HG03575 (cell line): ENCODE measurements at regions not wholly inside any gene's neighbourhood (a gene's known extent, or its start where the extent isn't known, plus 50 kb on each side); places are given as distances from the start of the nearest gene placed in this dataset.

Experiments used
- ATAC-seq: cut with Tn5 transposase; IDR thresholded peaks from one replicate; pipeline ENCODE4 v1.9.1; 2021; ENCODE audit not compliant: unreplicated experiment, insufficient number of reproducible peaks, low FRiP score; ENCODE audit errors: extremely low read depth

DNA sequence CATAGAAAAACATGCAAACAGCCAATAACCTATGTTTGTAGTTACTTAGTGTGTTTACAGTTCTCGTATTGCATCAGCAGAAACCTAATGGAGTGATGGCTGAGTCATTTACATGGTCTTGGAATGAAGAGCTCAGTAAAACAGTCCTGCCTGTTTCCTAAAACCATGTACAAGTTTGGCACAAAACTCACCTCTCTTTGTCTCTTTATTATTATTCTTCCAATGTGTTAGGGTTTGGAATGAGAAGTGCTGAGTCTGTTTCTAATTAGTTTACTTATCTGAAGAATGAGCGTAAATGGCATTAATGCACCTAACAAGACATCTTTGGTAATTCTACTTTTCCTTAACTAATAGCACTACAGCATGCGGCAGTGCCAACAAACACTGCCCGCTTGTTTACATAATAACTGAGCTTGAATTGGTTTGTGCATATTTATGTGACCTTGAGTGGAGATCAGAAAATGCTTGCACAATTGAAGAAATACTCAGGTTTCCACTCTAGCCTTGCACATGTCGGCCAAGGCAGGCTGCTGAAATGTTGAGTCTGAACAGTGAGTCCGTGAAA, 385.4 kb upstream of the SEMA6D start:
- no peak for ATAC-seq

DNA sequence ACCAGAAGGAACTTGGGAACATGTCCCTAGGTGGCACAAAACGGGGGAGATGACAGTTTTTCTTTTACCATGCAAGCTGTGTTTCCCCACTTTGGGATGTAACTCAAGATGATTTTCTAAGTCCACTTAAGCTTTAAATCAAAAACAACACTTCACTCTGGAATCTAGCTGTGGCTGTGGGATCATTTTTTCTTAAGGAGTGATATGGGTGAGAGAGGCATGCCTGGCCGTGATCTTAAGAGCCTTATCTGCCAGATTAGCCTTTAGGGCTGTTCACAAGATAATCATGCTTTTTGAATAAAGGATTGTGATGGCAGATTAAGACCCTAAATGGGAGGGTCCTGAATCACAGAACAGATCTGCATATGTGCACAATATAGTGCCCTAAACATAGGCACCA, 384.8 kb upstream of the SEMA6D start:
- ATAC-seq, result no peak

DNA sequence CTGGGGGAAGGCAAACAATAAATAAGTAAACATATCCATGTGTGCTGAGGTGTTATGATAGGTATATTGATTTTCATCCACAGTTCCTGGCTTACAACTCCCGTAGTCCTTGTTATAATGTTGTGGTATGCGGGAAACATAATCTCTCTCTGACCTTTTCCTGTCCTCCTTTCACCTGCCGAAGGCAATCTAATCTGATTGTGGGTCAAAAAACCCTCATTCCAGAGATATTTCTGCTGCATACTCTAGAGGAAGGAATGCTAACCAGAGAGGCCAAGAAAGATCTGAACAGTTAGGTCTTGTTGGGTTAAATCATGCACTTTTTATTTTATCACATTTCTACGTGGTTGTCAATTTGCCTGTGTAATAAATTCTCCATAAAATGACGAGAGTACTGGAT, 383.6 kb upstream of the SEMA6D start:
- ATAC-seq, result no peak

DNA sequence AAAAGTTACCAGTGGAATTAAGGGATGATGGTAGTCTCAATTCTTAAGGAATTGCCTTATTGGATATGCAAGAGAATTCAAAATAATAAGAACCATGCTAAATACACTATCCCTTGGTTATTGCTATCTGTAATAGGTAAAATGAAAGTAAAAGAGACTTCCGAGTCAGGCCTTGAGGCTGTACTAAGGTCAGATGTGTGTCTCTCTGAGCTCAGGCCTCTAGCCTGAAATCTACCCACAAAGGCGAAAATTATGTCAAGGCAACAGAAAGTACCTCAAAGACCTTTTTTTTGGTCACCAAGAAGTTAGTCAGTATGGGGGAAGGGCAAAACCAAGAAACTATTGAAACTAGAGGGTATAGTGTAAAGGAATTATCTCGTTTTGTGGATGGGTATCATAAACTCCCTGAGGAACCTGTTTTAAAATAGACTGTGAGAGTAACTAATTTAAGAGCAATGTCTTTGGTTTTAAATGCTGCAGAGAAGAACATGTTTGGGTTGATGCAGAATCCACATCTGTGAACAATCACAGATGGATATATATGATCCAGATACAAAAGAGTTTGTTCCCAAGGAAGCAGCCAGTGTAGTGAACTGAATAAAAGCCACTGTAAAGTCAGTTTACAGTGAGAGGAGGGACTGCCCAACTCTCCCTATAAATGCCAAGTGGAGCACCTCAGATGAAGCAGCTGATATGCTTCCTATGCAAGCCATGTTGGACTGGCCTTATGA, 382.3 kb upstream of the SEMA6D start:
- no peak for ATAC-seq

DNA sequence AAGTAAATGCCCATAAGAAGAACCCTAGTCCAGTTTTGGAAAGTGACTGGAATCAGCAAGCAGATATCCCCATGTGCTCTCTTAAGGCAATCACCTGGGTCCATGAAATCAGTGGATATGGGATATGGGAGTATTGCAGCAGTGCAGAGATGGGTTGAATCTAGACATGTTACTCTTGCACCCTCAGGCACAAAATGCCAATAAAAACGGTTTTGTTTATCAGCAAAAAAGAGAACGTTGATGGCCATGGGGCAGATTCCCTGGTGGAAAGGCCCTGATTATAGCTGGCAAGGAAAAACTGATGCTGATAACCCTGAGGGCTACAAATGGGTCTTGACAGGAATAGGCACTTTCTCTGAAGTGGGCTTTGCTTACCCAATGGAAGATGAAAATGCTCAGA, 380.2 kb upstream of the SEMA6D start:
- no peak for ATAC-seq

DNA sequence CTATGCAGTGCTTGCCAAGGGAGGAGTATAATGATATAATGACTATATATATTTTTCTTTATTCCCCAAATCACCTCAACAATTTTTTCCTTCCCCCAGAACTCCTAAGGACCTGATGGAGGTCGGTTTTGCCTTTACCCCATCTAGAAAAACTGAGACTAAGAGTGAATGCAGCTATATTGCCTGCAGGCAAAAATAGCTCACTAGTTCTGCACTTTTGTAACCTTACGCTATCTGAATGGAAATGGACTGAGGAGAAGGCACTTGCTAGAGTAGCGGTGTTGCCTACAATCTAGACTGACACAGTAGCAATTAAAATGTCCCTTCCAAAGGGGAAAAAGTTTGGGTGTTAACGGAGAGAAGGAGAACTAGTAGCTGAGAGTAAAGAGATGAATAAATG, 379.5 kb upstream of the SEMA6D start:
- no peak for ATAC-seq

DNA sequence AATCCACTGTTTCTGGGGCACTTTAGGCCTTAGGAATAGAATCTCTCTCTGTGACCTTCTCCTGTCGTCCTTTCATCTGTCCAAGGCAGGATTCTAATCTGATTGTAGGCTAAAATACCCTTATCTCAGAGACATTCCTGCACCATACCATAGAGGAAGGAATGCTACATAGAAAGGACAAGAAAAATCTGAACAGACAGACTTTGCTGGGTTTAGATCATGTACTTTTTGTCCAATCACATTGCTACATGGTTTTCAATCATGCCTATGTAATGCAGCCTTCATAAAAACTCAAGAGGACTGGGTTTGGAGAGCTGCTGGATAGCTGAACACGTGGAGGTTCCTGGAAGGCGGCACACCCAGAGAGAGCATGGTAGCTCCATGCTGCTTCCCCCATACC, 378.5 kb upstream of the SEMA6D start:
- no peak for ATAC-seq

DNA sequence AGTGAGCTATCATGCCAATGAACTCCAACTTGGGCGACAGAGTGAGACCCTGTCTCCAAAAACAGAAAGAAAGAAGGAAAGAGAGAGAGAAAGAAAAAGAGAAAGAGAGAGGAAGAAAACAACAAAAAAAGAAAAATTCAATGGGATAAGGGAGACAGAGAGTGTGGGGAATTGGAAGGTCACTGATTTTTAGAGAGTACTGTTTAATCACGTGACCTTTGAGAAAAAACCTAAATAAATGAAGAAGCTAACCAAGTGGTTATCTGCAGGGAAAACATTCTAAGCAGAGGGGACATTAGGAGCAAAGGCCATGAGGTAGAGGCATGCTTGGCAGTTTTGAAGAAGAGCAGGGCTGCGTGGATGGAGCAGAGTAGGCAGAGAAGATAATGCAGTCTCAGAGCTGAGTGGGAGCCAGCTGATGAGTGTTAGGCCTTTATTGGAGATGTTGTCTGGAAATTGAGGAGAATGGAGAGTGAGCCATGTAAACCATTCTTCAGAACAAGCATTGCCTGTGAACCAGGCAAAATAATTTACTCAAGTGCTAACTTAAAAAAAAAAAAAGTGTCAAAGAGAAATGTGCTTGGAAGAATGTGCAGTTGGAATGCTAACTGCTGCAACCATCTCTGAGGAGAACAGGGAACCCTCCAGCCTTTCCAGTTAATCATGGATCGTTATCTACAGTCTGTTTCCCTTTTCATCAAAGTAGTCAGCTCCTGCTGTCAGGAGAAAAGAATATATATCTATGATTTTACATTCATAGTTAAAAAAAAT, 377.3 kb upstream of the SEMA6D start:
- ATAC-seq, result no peak

DNA sequence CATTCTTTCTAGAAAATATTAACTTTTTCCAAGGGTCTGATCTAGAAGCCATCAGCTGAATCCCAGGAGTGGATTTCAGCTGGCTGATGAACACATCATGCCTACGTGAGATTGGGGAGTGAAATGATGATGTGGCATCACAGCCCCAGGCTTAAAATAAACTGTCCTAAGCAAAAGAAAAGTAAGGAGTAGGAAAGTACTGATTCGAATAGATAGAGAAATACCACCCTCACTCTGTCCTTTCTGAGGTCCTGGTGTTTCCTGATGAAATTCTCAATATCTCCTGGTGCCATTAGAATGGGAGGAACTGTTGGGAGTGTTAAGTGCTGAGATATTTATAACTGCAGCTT, 376.8 kb upstream of the SEMA6D start:
- ATAC-seq, result no peak

DNA sequence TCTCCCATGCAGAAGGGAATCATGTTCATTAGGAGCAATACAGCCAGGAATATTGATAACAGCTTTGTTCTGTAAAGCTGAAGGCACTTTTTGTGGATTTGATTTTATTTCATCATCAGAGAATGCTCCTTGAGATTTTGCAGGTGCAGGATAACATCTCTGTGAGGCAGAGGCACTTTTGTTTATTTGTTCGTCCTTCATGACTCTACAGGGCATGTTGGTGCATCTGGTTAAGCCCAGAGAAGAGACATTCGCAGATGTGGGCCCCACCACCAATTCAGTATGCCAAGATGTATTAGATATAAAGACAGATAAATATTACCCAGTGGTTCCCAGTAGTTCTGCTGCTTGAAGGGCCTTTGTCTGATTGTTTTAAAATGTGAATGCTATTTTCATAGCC, 368.1 kb upstream of the SEMA6D start:
- ATAC-seq, result no peak

DNA sequence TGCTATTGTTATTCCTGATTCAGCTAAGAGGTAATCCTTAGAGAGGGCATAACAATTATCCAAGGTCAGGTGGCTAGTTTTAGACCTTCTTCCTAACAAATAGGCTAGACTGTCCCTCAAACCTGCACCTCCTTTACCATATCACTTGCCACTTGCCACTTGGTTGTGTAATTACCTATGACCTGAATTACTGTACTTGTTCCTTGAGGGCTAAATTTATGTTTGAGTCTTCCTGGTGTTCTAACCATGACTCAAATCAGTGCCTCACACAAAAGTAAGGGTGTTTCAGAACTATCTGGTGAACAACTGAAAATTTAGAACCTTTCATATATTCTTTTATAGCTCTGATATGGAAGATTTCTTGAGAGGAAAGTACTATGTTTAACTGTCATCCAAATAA, 365.8 kb upstream of the SEMA6D start:
- ATAC-seq, result no peak

DNA sequence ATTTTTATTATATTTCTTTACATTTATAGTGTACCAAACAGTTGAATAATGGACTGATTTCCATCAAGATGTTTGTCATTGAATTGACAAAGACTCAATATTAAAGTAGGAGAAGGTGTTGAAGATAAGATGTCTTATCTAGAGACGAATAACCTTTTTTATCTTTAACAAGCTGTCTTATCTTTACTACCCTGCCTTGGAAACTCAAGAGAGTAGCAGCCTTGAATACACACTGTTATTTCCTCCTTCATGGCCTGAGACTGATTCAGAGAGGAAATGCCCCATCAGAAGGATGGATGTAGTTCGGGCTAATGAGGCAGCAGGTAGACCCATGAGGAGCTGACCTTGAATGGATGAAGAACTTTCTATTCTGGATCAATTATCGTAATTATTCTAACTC, 365.1 kb upstream of the SEMA6D start:
- no peak for ATAC-seq

DNA sequence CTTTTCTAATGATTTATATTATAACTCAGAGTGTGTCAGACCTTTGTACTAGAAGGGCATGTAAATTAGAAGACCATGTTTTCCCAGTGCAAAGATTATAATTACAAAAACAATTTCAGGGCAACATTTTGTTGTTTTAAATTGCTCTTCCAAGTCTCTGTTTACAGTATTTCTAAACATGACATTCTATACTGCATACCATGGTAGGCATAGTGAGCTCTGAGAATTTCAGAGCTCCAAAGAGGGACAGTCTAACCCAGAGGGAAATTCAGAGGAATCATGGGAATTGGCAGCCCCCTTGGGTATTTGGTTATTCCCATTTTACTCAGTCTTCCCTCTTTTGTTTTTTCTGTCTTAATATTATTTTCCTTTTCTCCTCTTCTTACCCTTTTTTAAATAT, 361.5 kb upstream of the SEMA6D start:
- ATAC-seq, result no peak

DNA sequence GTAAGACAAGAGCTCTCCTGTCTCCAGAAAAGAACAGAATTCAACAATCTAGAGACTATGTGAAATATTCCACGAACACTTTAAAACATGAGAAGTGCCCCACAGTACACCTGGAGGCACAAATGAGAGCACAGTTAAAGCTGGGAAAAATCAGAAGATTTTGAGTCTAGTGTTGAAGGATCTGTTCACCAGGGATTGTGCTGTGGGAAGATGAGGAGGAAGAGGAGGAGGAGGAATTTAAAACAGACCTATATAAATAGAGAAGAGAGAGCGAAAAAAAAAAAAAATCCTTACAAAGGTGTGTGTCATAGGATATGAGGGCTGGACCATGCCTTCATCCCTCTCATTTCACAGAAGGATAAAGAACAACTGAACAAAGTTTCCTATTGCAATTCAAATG, 361.0 kb upstream of the SEMA6D start:
- ATAC-seq, result no peak

DNA sequence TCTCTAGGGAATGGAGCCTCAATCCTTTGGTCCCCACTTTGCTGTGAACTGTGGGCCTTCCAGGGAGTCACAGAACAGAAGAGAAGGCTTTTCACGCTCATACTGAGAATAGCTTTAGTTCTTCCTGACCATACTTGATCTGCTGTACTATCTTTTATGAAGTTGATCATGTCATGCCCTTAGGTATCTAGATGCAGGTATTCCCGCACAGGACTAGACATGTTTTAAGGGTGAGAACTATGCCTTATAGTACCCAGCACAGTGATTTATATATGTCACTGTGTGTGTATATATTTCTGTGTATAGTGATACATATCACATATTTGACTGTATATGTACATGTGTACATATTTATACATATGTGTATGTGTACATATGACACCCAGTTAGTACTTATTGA, 358.4 kb upstream of the SEMA6D start:
- ATAC-seq, result no peak

DNA sequence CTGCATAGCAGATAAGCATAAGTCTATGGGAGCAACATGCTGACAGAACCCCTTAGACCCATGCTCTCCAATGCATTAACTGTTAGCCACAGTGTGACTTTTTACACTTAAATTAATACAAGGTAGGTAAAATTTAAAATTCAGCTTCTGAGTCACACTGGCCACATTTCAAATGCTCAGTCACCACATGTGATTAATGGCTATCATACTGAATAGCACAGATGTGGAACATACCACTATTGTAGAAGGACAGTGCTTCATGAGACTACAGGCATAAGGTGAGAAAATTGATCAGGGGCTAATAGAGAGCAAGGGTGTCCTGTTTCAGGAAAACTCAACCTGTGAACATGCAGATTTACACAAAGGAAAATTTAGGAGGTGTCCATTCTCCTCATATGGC, 357.0 kb upstream of the SEMA6D start:
- no peak for ATAC-seq

DNA sequence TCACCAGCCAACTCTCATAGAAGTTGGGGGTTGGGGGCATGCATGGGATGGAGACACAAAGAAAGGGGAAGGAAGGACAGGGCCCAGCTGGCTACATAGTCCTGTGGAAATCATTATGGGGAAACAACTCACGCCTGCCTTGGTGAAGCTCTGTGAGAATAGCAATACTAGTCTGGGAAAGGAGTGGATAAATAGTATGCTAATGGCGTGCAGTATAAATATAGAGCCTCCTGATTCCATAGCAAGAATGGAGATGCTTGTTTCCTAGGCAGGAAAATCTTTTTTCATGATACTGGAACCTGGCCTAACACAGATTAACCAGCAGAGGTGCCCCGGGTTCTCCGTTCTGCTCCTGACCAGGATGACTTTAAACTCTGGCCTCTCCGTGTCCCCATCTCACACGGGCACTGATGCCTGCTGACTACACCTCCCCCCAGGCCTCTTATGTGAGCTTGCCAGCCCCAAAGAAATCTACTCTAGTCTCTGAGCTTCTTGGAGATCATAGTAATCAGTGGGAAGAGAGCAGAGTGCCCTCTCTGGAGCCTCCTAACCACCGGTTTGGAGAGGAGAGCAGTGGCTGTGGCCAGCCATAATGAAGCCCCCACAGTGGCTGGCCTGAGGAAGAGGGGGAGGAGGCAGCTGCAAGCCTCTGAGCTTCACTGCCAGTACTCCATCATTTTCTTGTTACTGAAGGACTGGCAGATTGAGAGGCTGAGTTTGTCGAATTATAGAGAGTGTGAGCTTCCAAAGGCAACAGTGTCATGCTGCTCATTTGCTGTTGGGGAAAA, 355.0 kb upstream of the SEMA6D start:
- ATAC-seq, result no peak

DNA sequence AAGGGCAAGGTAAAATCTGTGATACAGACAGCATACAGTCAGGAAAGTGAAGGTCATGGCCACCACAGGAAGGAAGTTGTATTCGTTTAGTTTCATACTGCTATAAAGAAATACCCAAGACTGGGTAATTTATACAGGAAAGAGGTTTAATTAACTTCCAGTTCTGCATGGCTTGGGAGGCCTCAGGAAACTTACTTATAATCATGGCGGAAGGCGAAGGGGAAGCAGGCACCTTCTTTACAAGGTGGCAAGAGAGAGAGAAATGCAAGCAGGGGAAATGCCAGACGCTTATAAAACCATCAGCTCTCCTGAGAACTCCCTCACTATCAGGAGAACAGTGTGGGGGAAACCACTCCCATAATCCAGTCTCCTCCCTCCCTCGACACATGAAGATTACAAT, 353.7 kb upstream of the SEMA6D start:
- ATAC-seq, result no peak

DNA sequence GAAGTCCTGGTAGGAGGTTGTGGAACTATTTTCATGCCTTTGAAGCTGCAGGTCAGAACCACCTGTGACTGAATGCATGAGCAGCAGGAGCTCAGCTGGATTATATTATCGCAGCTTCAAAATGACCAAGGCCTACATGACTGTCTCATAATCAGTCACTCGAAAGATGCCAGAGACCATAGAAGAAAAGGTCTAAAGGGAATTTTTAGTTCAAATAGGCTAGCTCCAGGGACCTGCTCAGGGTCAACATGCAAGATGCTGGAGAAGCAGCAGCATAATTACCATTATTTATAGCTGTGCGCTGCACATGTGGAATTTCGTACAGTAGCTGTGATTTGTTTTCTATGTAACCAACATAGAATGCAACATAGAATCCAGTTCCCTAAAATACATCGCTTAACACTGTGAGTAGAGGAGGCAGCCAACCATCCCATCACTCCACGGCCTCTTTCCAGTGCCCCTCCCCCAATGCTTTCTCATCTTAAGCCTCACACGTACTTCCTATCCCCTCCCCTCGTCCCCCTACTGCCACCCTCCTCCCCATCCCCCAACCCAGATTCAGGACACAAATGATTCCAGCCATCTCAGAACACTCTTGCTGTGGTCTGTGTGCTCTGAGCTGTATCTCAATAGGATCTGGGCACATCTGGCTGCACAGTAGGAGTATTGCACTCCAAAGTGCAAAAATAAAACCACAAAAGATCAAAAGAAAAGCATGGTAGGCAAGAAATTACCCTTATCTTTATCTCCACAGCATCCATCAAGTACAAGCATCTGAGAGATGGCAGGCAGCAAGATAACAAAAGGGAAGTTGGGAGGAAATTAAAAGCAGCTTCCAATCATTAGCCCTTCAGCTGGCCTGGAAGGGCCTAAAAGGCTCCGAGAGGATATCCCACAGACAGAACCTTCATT, 352.8 kb upstream of the SEMA6D start:
- ATAC-seq, result no peak
